ENCODE measurements at regions not wholly inside any gene's neighbourhood (a gene's known extent, or its start where the extent isn't known, plus 50 kb on each side); places are given as distances from the start of the nearest gene placed in this dataset.

GRCh38 chr2:16177671-16178180, 237.4 kb downstream of the MYCN start:
- Histone ChIP-seq H3K4me3 (ENCODE audit: low read length) (no peak overlapping the region), H3K4me1 (ENCODE audit: insufficient read depth, low read length) (no peaks in the 10 kb centered on the region), H3K27ac (ENCODE audit: low read depth in 1 of 2, low read length in 2 of 2) (no peak overlapping the region), H3K36me3 (ENCODE audit: insufficient read depth, low read length) (no peaks in the 10 kb centered on the region), H3K27me3 (ENCODE audit: control insufficient read depth in 1 of 2, insufficient read depth in 2 of 2, low read length in 2 of 2) (no peaks in the 10 kb centered on the region), H3K9me3 (ENCODE audit: control insufficient read depth in 1 of 2, insufficient read depth in 1 of 2, low read length in 2 of 2) (peaks cover 0 to 4% of the 10 kb centered on the region in 2 experiments)
- DNase-seq: no peak
- no peaks in the 10 kb centered on the region for H3K27me3 Mint-ChIP-seq
- H3K27ac Mint-ChIP-seq: no peak overlapping the region
- ChIA-PET CTCF (no interaction called here), POLR2A (no interaction called here)
- H3K9me3 Mint-ChIP-seq: no peaks in the 10 kb centered on the region
- no peak overlapping the region for H3K4me3 Mint-ChIP-seq
- H3K36me3 Mint-ChIP-seq (ENCODE audit: low read depth): no peaks in the 10 kb centered on the region
- no peaks in the 10 kb centered on the region for H3K4me1 Mint-ChIP-seq (ENCODE audit: low read depth)
- no peak for TF ChIP-seq CTCF (IDR thresholded peaks at IDR 0.05)
- ATAC-seq (ENCODE audit: poor library complexity): no peak
- intact Hi-C loops (cut with DNase I, micrococcal nuclease): no loop called here

GRCh38 chr2:16176971-16177480, 236.7 kb downstream of the MYCN start:
- Mint-ChIP-seq H3K4me3 (no peak overlapping the region), H3K9me3 (no peaks in the 10 kb centered on the region), H3K27ac (no peak overlapping the region), H3K4me1 (ENCODE audit: low read depth) (no peaks in the 10 kb centered on the region), H3K36me3 (ENCODE audit: low read depth) (no peaks in the 10 kb centered on the region), H3K27me3 (no peaks in the 10 kb centered on the region)
- H3K27ac ChIP-seq (ENCODE audit: low read depth in 1 of 2, low read length in 2 of 2): no peak overlapping the region
- H3K4me3 ChIP-seq (ENCODE audit: low read length): no peak overlapping the region
- no peaks in the 10 kb centered on the region for H3K36me3 ChIP-seq (ENCODE audit: insufficient read depth, low read length)
- intact Hi-C loops (cut with DNase I, micrococcal nuclease): no loop called here
- ATAC-seq (ENCODE audit: poor library complexity): no peak
- no peak for DNase-seq
- H3K27me3 ChIP-seq (ENCODE audit: control insufficient read depth in 1 of 2, insufficient read depth in 2 of 2, low read length in 2 of 2): no peaks in the 10 kb centered on the region
- no peak for TF ChIP-seq CTCF (IDR thresholded peaks at IDR 0.05)
- POLR2A ChIA-PET: no interaction called here
- peaks cover 0 to 4% of the 10 kb centered on the region in 2 experiments for H3K9me3 ChIP-seq (ENCODE audit: control insufficient read depth in 1 of 2, insufficient read depth in 1 of 2, low read length in 2 of 2)
- H3K4me1 ChIP-seq (ENCODE audit: insufficient read depth, low read length): no peaks in the 10 kb centered on the region
- CTCF ChIA-PET: no interaction called here

- H3K36me3 Mint-ChIP-seq (ENCODE audit: low read depth): no peaks in the 10 kb centered on the region
- Histone ChIP-seq H3K27me3 (ENCODE audit: control insufficient read depth in 1 of 2, insufficient read depth in 2 of 2, low read length in 2 of 2) (no peaks in the 10 kb centered on the region), H3K4me3 (ENCODE audit: low read length) (no peak overlapping the region), H3K4me1 (ENCODE audit: insufficient read depth, low read length) (no peaks in the 10 kb centered on the region), H3K27ac (ENCODE audit: low read depth in 1 of 2, low read length in 2 of 2) (no peak overlapping the region), H3K36me3 (ENCODE audit: insufficient read depth, low read length) (no peaks in the 10 kb centered on the region), H3K9me3 (ENCODE audit: control insufficient read depth in 1 of 2, insufficient read depth in 1 of 2, low read length in 2 of 2) (no peaks in the 10 kb centered on the region)
- no peak overlapping the region for H3K4me3 Mint-ChIP-seq
- CTCF ChIA-PET: no interaction called here
- TF ChIP-seq CTCF (IDR thresholded peaks at IDR 0.05): no peak
- no peak for ATAC-seq (ENCODE audit: poor library complexity)
- no peak overlapping the region for H3K27ac Mint-ChIP-seq
- H3K4me1 Mint-ChIP-seq (ENCODE audit: low read depth): no peaks in the 10 kb centered on the region
- no peaks in the 10 kb centered on the region for H3K9me3 Mint-ChIP-seq
- DNase-seq: no peak
- H3K27me3 Mint-ChIP-seq: no peaks in the 10 kb centered on the region
- POLR2A ChIA-PET: no interaction called here
- intact Hi-C loops (cut with DNase I, micrococcal nuclease): no loop called here
Observed at GRCh38 chr2:16175247-16175825, 235.0 kb downstream of the MYCN start.
